PC-9 (cell line): ENCODE measurements at regions not wholly inside any gene's neighbourhood (a gene's known extent, or its start where the extent isn't known, plus 50 kb on each side); places are given as distances from the start of the nearest gene placed in this dataset.

Experiments
- BruUV-seq: library from RNA; stranded (reverse); fragments of 400-500 nt; replicated peaks from 2 replicates; lab custom pipeline; 2021; lab: Mats Ljungman, UMichigan
- CTCF ChIA-PET: fragments of 300-600 bp; sonication (Branson Sonifier 250); formaldehyde crosslinking; loops from one replicate; lab custom pipeline; 2022; ENCODE audit warnings: antibody characterized with exemption; lab: Charles Lee
- POLR2A ChIA-PET: fragments of 300-600 bp; sonication (Branson Sonifier 250); formaldehyde crosslinking; loops from one replicate; lab custom pipeline; 2022; ENCODE audit warnings: antibody characterized with exemption; ENCODE audit not compliant: unreplicated experiment; lab: Charles Lee
- DNase-seq, 2 experiments: peaks; one replicate each; pipeline versions ENCODE4 v3.0.0 to v3.0.0-alpha.2; 2015 to 2022; ENCODE audit warnings: mixed read lengths in 1 of 2
- H2AFZ ChIP-seq: fragments of 200-600 bp; sonication (generic); 2 replicates; pipeline ENCODE4 v1.8.1; 2017; ENCODE audit warnings: antibody characterized with exemption
- H3F3A ChIP-seq: fragments of 200-600 bp; sonication (generic); 2 replicates; pipeline ENCODE4 v1.8.1; 2017; ENCODE audit warnings: antibody characterized with exemption, mild to moderate bottlenecking, low read depth; ENCODE audit not compliant: insufficient read depth
- H3K27ac ChIP-seq: fragments of 200-600 bp; sonication (generic); 2 replicates; pipeline ENCODE4 v1.6.1; 2016; ENCODE audit warnings: mixed run types
- H3K27me3 ChIP-seq: fragments of 200-600 bp; sonication (generic); 2 replicates; pipeline ENCODE4 v1.6.1; 2016; ENCODE audit warnings: low read depth, mixed run types; ENCODE audit not compliant: insufficient read depth
- H3K36me3 ChIP-seq: fragments of 200-600 bp; sonication (generic); 2 replicates; pipeline ENCODE4 v1.6.1; 2016; ENCODE audit warnings: low read depth, mixed run types
- H3K4me1 ChIP-seq: fragments of 200-600 bp; sonication (generic); replicated peaks from 2 replicates; pipeline ENCODE4 v1.6.1; 2016; ENCODE audit warnings: mixed run types; ENCODE audit not compliant: insufficient read depth
- H3K4me2 ChIP-seq: fragments of 200-600 bp; sonication (generic); 2 replicates; pipeline ENCODE4 v1.6.1; 2017; ENCODE audit warnings: mixed run types
- H3K4me3 ChIP-seq: fragments of 200-600 bp; sonication (generic); 2 replicates; pipeline ENCODE4 v1.6.1; 2016; ENCODE audit warnings: mixed run types
- H3K79me2 ChIP-seq: fragments of 200-600 bp; sonication (generic); 2 replicates; pipeline ENCODE4 v1.6.1; 2017; ENCODE audit warnings: low read depth, mixed run types
- H3K9me2 ChIP-seq: fragments of 200-600 bp; sonication (generic); 2 replicates; pipeline ENCODE4 v1.8.1; 2017; ENCODE audit warnings: mild to moderate bottlenecking; ENCODE audit not compliant: insufficient read depth
- H3K9me3 ChIP-seq: fragments of 200-600 bp; sonication (generic); 2 replicates; pipeline ENCODE4 v1.8.1; 2016; ENCODE audit warnings: low read depth; ENCODE audit not compliant: insufficient read depth
- H4K20me1 ChIP-seq: fragments of 200-600 bp; sonication (generic); 2 replicates; pipeline ENCODE4 v1.8.1; 2017; ENCODE audit not compliant: insufficient read depth
- CTCF ChIP-seq: fragments of 200-600 bp; sonication (generic); conservative IDR thresholded peaks from 2 replicates; pipeline ENCODE4 v1.6.1; 2017; ENCODE audit warnings: mixed run types, antibody characterized with exemption, mild to moderate bottlenecking, moderate library complexity
- EZH2 ChIP-seq: fragments of 200-600 bp; sonication (generic); IDR thresholded peaks from 2 replicates; pipeline ENCODE4 v1.8.0; 2017; ENCODE audit warnings: antibody characterized with exemption, low read depth
- intact Hi-C: fragments of 100-400 bp; cut with micrococcal nuclease; formaldehyde crosslinking; loops from one replicate; pipeline ENCODE4 v1.10.0; 2022; ENCODE audit not compliant: unreplicated experiment

DNA sequence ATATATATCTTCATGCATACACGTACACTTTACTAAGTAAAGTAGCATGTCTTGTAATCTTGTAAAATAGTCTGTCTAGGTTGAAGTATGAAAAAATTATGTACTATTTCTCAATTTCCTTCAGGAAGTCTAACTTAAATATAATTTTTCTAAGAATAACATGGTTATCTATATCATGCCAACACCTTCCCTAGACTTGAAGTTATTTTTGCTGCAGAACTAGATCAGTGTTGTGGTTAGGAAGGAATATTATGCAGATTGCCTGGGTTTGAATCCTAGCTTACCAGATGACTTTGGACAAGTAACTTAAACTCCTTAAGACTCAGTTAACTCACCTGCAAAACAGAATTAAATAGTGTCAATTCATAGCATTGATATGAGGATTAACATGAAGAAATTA lies 142.2 kb upstream of the SEMA3A start:
- Histone ChIP-seq H3K4me2 (no peak overlapping the region), H2AFZ (no peak overlapping the region), H3K4me1 (no peaks in the 10 kb centered on the region), H3K79me2 (no peaks in the 10 kb centered on the region), H3K9me3 (no peaks in the 10 kb centered on the region), H3K27me3 (no peaks in the 10 kb centered on the region), H3K27ac (no peak overlapping the region), H3F3A (no peaks in the 10 kb centered on the region), H3K4me3 (no peak overlapping the region), H3K36me3 (no peaks in the 10 kb centered on the region), H4K20me1 (no peaks in the 10 kb centered on the region), H3K9me2 (no peaks in the 10 kb centered on the region)
- intact Hi-C loops, result no loop called here
- TF ChIP-seq EZH2, result no peak
- no peak for TF ChIP-seq CTCF
- no TSS peak for BruUV-seq
- ChIA-PET CTCF (no interaction called here), POLR2A (no interaction called here)
- no peak for DNase-seq

GRCh38 chr7:84336303-84336702 lies 141.7 kb upstream of the SEMA3A start:
- no peak overlapping the region for H3K4me3 ChIP-seq
- no peaks in the 10 kb centered on the region for H3K4me1 ChIP-seq
- H4K20me1 ChIP-seq, result no peaks in the 10 kb centered on the region
- H3K27me3 ChIP-seq, result no peaks in the 10 kb centered on the region
- DNase-seq, result no peak
- POLR2A ChIA-PET, result no interaction called here
- no peaks in the 10 kb centered on the region for H3K9me3 ChIP-seq
- intact Hi-C loops, result no loop called here
- no peaks in the 10 kb centered on the region for H3K36me3 ChIP-seq
- H3K79me2 ChIP-seq, result no peaks in the 10 kb centered on the region
- H3K4me2 ChIP-seq, result no peak overlapping the region
- H2AFZ ChIP-seq, result no peak overlapping the region
- CTCF ChIA-PET, result no interaction called here
- no peaks in the 10 kb centered on the region for H3K9me2 ChIP-seq
- TF ChIP-seq CTCF (no peak), EZH2 (no peak)
- no peaks in the 10 kb centered on the region for H3F3A ChIP-seq
- H3K27ac ChIP-seq, result no peak overlapping the region
- BruUV-seq, result no TSS peak

DNA sequence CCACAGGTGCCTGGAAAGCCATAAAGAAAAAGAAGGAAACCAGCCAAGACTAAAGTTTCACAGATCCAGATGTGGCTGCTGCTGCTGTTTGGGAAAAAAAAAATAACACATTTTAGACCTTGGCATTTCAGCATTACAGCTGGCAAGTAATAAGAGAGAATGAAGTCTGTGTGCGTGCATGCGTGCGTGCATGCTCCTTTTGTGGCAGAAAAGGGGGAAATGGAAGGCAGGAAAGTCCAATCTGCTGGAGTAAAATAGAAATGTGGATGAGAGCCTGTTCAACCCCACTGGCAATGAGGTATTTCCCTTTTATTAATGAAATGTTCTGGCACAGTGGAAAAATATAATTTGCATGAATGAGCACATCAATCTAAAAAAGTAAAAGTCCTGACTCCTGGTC lies 137.0 kb upstream of the SEMA3A start:
- H3K79me2 ChIP-seq, result no peaks in the 10 kb centered on the region
- H3K27ac ChIP-seq, result no peak overlapping the region
- no peaks in the 10 kb centered on the region for H4K20me1 ChIP-seq
- H3K27me3 ChIP-seq, result no peaks in the 10 kb centered on the region
- H2AFZ ChIP-seq, result no peak overlapping the region
- no peaks in the 10 kb centered on the region for H3K9me3 ChIP-seq
- H3K4me3 ChIP-seq, result no peak overlapping the region
- ChIA-PET POLR2A (no interaction called here), CTCF (no interaction called here)
- H3K4me2 ChIP-seq, result no peak overlapping the region
- DNase-seq, result no peak
- no peaks in the 10 kb centered on the region for H3K36me3 ChIP-seq
- no peaks in the 10 kb centered on the region for H3F3A ChIP-seq
- H3K4me1 ChIP-seq, result no peaks in the 10 kb centered on the region
- intact Hi-C loops, result no loop called here
- TF ChIP-seq EZH2, result no peak
- TF ChIP-seq CTCF, result no peak
- no peaks in the 10 kb centered on the region; the same call in 1 of the 2 replicates for H3K9me2 ChIP-seq
- no TSS peak for BruUV-seq
